Peyer's patch (tissue), 4 donors: ENCODE measurements at regions not wholly inside any gene's neighbourhood (a gene's known extent, or its start where the extent isn't known, plus 50 kb on each side); places are given as distances from the start of the nearest gene placed in this dataset.
"Not testable (repeated sequence)": the region's sequence is repeated elsewhere in the genome, so short reads cannot be mapped to it uniquely, and the experiment has no call there.

Experiments used
- DNase-seq, 3 donors: peaks; one replicate each; pipeline ENCODE4 v3.0.0-alpha.2; 2017 to 2019
- H3K27ac ChIP-seq, 4 donors: fragments of 200-600 bp; sonication (generic); one replicate each; pipeline ENCODE4 v1.5.1; 2016 to 2019
- H3K27me3 ChIP-seq, 2 donors: fragments of 200-600 bp; sonication (generic); one replicate each; pipeline ENCODE4 v1.5.1; 2019
- H3K36me3 ChIP-seq, 3 donors: fragments of 200-600 bp; sonication (generic); one replicate each; pipeline ENCODE4 v1.5.1; 2016 to 2019
- H3K4me1 ChIP-seq, 4 donors: fragments of 200-600 bp; sonication (generic); one replicate each; pipeline ENCODE4 v1.5.1; 2016 to 2019
- H3K4me3 ChIP-seq, 4 donors: fragments of 200-600 bp; sonication (generic); 1 replicate in 3 of 4; 2 replicates in 1 of 4; pipeline ENCODE4 v1.5.1; 2016 to 2019; ENCODE audit warnings: mild to moderate bottlenecking in 1 of 4
- H3K9me3 ChIP-seq, 4 donors: fragments of 200-600 bp; sonication (generic); one replicate each; pipeline ENCODE4 v1.5.1; 2016 to 2019; ENCODE audit warnings: mild to moderate bottlenecking in 1 of 4
- POLR2A ChIP-seq, 2 donors: fragments of 450-650 bp; IDR thresholded peaks; one replicate each; pipeline ENCODE4 v1.5.1; 2017; ENCODE audit warnings: antibody characterized with exemption in 2 of 2, mild to moderate bottlenecking in 2 of 2, moderate library complexity in 2 of 2
- TF ChIP-seq, protein P1 (sequence below), 6 experiments: fragments of 450-650 bp in 4 of 6; fragments of 200-600 bp in 2 of 6; sonication (generic) in 1 of 6; IDR thresholded peaks; one replicate each; pipeline ENCODE4 v1.5.1; 2017 to 2019; ENCODE audit warnings: antibody characterized with exemption in 6 of 6, mild to moderate bottlenecking in 3 of 6, moderate library complexity in 1 of 6

DNA sequence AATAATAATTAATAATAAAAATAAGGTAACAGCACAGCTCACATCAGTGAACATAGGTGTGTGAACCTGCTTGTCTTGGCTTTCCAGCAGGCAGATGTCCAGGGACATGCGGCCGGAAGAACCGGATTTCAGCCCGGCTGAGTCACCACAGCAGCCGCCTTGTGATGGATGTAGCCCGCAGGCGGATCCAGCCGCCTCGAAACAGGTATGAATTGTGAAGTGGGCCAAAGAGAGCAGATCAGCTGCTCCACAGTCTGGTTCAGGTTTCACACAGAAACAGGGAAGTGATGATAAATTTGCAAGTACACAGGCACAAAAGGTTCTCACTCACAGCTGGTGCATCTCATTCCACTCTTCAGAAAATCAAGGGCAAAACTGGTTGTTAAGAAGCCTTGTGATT lies 55.1 kb downstream of the ID4 start:
- DNase-seq: no peak
- no peak overlapping the region for H3K4me3 ChIP-seq
- no peaks in the 10 kb centered on the region for H3K27me3 ChIP-seq
- no peak for TF ChIP-seq POLR2A (IDR thresholded peaks at IDR 0.05)
- TF ChIP-seq, protein P1, sequence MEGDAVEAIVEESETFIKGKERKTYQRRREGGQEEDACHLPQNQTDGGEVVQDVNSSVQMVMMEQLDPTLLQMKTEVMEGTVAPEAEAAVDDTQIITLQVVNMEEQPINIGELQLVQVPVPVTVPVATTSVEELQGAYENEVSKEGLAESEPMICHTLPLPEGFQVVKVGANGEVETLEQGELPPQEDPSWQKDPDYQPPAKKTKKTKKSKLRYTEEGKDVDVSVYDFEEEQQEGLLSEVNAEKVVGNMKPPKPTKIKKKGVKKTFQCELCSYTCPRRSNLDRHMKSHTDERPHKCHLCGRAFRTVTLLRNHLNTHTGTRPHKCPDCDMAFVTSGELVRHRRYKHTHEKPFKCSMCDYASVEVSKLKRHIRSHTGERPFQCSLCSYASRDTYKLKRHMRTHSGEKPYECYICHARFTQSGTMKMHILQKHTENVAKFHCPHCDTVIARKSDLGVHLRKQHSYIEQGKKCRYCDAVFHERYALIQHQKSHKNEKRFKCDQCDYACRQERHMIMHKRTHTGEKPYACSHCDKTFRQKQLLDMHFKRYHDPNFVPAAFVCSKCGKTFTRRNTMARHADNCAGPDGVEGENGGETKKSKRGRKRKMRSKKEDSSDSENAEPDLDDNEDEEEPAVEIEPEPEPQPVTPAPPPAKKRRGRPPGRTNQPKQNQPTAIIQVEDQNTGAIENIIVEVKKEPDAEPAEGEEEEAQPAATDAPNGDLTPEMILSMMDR (IDR thresholded peaks at IDR 0.05): no peak
- no peak overlapping the region for H3K27ac ChIP-seq
- no peaks in the 10 kb centered on the region for H3K9me3 ChIP-seq
- no peaks in the 10 kb centered on the region for H3K36me3 ChIP-seq
- H3K4me1 ChIP-seq: no peaks in the 10 kb centered on the region

DNA sequence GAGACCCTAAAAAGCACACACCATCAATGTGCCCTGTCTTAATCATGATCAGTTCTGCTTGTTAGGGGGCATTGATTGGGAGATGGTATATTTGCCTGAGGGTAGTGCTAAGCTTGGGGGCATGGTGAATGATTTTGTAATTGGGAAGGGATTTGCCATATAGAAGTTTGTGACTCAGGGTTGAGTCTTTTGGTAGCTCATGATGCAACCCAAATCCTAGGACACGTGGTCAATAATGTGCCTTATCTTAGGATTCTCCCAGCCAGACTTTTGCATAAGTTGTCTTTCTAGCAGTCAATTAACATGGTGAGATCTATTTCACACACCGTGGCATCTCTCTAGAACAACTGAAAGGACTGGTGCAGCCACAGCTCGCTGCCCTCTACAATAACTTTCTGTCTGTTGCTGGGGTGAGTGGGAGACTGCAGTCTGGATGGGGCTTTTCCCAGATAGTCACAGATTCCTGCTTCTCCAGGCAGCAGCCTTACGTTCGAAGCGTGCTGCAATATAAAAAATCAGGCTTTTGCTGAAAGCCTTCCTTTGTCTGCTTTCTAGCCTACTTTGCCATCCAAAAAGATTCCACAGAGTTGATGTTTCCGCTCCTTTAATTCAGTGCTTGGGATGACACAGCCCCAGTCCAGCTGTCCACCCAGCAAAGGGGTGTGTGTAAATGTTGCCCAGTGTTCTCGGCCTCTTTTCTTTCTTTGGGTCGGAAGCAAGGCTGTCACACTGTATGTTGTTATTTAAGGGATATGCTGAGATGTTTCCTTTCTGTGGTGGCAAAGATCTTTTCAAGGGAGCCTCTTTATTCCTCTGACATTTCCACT lies 58.9 kb downstream of the ID4 start:
- no peaks in the 10 kb centered on the region for H3K4me1 ChIP-seq
- no peaks in the 10 kb centered on the region for H3K9me3 ChIP-seq
- H3K36me3 ChIP-seq: no peaks in the 10 kb centered on the region
- H3K4me3 ChIP-seq: no peak overlapping the region
- H3K27ac ChIP-seq: no peak overlapping the region
- no peaks in the 10 kb centered on the region for H3K27me3 ChIP-seq
- DNase-seq: no peak
- TF ChIP-seq, protein P1 (IDR thresholded peaks at IDR 0.05): no peak
- TF ChIP-seq POLR2A (IDR thresholded peaks at IDR 0.05): no peak

DNA sequence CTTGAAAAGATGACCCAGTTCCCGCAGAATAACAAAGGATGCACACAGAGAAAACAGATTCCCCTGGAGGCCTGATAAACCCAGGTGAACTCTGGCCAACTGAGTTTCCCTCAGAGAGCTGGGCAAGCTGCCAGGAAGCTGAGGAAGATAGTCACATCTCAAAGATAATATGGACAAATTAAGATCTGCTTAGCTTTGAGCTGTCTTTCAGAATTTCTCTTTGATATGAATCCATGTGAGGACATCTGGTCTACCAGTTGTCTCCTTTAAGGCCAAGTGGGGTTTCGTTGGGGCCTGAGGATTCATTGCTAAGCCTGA lies 59.5 kb downstream of the ID4 start:
- TF ChIP-seq POLR2A (IDR thresholded peaks at IDR 0.05): no peak
- TF ChIP-seq, protein P1 (IDR thresholded peaks at IDR 0.05): no peak
- H3K27me3 ChIP-seq: no peaks in the 10 kb centered on the region
- H3K36me3 ChIP-seq: no peaks in the 10 kb centered on the region
- no peaks in the 10 kb centered on the region for H3K9me3 ChIP-seq
- no peak for DNase-seq
- no peak overlapping the region for H3K4me3 ChIP-seq
- no peaks in the 10 kb centered on the region for H3K4me1 ChIP-seq
- no peak overlapping the region for H3K27ac ChIP-seq

DNA sequence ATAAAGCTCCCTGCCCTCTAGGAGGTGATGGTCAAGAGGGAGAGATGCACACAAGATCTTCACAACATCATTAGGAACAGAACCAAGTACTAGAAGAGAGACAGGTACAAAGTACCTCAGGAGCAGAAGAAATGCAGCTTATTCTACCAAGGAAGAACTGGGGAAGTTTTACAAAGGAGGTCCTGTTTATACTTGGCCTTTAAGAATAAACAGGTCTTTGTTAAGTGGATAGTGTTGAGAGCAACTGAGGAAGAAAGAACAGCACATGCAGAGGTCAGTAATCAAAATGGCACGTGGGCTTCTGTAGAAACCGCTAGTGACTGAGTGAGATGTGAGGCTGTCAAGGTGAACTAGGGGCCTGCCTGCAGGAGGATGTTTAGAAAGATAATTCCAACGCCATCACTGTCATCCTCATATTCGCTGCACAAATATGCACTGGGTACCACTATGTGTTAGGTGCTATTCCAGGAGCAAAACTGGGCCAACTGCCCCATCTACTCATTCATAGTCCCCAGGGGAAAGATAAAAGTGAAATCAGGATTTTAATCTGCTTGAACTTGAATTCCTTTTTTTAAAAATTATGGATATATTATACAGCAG lies 61.1 kb downstream of the ID4 start:
- TF ChIP-seq POLR2A (IDR thresholded peaks at IDR 0.05): no peak
- TF ChIP-seq, protein P1 (IDR thresholded peaks at IDR 0.05): no peak
- H3K36me3 ChIP-seq: no peaks in the 10 kb centered on the region
- H3K27me3 ChIP-seq: no peaks in the 10 kb centered on the region
- no peak for DNase-seq
- H3K9me3 ChIP-seq: no peaks in the 10 kb centered on the region
- H3K27ac ChIP-seq: no peak overlapping the region
- H3K4me1 ChIP-seq: no peaks in the 10 kb centered on the region
- H3K4me3 ChIP-seq: no peak overlapping the region

DNA sequence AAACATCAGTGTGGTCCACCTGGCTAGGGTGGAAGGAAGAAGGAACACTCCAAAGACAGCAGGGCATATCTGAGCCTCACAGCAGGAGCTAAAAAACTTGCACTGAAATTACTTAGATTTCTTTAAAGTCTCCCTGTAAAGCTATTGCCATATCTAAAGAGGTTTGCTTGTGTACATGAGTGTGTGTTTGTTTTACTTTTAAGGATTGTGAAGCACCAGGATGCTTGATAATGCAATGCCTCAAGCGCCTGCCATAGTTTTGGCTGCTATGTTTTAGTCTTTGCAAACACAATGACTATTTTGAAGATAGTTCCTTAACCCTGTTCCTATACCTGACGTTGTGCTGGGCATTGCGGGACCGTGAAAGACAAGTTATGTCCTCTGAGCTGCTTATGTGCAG lies 65.0 kb downstream of the ID4 start:
- Histone ChIP-seq H3K27ac (no peak overlapping the region), H3K9me3 (no peaks in the 10 kb centered on the region), H3K4me1 (no peaks in the 10 kb centered on the region), H3K4me3 (no peak overlapping the region), H3K36me3 (no peaks in the 10 kb centered on the region), H3K27me3 (no peaks in the 10 kb centered on the region)
- no peak for DNase-seq
- TF ChIP-seq POLR2A (IDR thresholded peaks at IDR 0.05): no peak
- TF ChIP-seq, protein P1 (IDR thresholded peaks at IDR 0.05): no peak

DNA sequence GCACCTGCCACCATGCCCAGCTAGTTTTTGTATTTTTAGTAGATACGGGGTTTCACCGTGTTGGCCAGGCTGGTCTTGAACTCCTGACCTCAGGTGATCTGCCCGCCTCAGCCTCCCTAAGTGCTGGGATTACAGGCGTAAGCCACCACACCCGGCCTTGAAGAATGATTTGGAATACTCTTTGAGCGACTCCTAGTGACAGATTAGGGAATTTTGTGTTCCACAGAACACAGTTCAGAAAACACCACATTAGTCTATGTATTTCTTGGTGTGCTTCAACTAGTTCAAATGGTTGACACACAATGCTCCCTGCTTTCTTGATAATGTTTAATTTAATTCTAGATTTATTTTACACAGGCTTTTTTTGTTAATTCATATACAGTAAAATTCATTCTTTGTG lies 67.2 kb downstream of the ID4 start:
- not testable (repeated sequence) for H3K36me3 ChIP-seq, H3K9me3 ChIP-seq, H3K4me3 ChIP-seq, H3K27ac ChIP-seq, H3K4me1 ChIP-seq, DNase-seq, H3K27me3 ChIP-seq
